ENCODE measurements at regions not wholly inside any gene's neighbourhood (a gene's known extent, or its start where the extent isn't known, plus 50 kb on each side); places are given as distances from the start of the nearest gene placed in this dataset.
A peak's percentile ranks its signal among the peaks of the same experiment; 100 is the strongest.

DNA sequence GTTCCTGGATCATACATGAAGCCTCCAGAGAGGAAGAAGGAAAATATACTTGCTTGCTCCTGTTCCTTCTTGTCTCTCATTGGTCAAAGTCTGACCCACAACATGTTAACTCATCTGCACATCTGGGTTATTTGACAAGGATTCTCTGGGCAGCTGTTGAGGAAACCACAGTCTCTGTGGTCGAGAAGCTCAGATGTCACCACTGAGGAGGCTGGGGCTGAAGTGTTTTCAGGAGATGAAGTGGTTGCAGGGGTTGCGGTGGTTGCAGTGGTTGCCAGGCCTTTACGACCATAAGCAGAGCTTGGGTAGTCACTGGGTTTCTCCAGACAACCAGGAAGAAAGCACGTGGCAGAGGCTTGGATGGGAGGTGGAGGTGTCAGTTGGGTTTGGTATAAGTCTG lies 265.0 kb upstream of the LRIG3 start:
- no peak for TF ChIP-seq POLR2A (IDR thresholded peaks at IDR 0.05; ENCODE audit: low read depth, low read length)
- FAIRE-seq (no peak), DNase-seq (ENCODE audit: insufficient read length, low spot score) (no peak)

GRCh38 chr12:59182658-59183455 lies 262.6 kb upstream of the LRIG3 start:
- TF ChIP-seq POLR2A (IDR thresholded peaks at IDR 0.05; ENCODE audit: low read depth, low read length), result no peak
- no peak for DNase-seq (ENCODE audit: insufficient read length, low spot score)
- no peak for FAIRE-seq

DNA sequence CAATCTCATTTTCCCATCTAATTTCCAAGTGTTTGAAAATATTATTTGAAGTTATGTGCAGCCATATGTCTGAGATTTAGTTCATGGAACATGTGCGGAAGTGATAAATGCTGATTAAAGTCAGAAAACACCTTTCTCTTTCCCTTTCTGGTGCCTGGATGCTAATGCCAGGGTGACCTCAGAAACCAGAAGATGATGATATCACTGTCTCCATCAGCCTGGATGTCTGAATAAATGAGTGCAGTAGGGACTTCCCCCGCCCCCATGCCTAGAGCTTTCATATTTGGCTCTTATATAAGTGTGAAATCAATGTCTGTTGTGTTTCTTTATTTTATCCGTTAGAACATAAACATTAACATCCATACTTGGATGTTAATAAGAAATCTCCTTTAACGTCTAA lies 261.9 kb upstream of the LRIG3 start:
- TF ChIP-seq POLR2A (IDR thresholded peaks at IDR 0.05; ENCODE audit: low read depth, low read length), result no peak
- DNase-seq (ENCODE audit: insufficient read length, low spot score) (no peak), FAIRE-seq (no peak)

- DNase-seq (ENCODE audit: insufficient read length, low spot score), result no peak
- no peak for TF ChIP-seq POLR2A (IDR thresholded peaks at IDR 0.05; ENCODE audit: low read depth, low read length)
- no peak for FAIRE-seq
Measured at GRCh38 chr12:59181196-59181777, 261.0 kb upstream of the LRIG3 start.

DNA sequence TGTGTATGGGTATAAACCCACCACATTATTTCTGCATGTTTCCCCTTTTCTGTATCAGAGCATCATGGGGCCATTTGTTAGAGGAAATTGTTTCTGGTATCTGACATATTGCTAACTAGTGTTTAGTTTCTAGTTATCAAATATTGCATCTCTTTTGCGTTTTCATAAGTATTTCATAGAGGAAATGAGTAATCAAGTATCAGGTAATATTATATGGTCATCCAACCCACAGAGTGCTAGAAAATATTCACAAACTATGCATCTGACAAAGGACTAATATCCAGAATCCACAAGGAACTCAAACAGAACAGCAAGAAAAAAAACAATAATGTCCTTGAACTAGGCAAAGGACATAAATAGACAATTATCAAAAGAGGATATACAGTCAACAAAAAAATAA lies 258.9 kb upstream of the LRIG3 start:
- no peak for FAIRE-seq
- no peak for TF ChIP-seq POLR2A (IDR thresholded peaks at IDR 0.05; ENCODE audit: low read depth, low read length)
- DNase-seq (ENCODE audit: insufficient read length, low spot score), result no peak

DNA sequence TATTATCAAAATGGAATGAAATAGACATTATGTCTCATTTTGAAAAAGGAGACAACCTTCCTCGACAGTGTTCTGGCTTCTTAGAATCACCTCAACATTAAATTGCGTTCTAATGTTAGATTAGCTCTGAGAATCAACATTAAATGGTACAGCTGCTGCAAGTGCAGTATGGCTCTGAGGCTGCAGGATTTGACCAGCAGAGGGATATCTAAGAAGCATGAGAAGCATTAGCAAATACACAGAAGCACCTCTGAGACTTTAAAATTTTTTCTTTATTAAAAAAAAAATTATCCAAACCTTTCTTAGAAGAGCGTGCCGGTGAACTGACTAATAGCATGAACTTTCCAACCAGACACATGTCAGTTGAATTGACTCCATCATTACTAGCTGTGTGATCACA lies 253.4 kb upstream of the LRIG3 start:
- FAIRE-seq (no peak), DNase-seq (ENCODE audit: insufficient read length, low spot score) (no peak)
- TF ChIP-seq POLR2A (IDR thresholded peaks at IDR 0.05; ENCODE audit: low read depth, low read length), result no peak

DNA sequence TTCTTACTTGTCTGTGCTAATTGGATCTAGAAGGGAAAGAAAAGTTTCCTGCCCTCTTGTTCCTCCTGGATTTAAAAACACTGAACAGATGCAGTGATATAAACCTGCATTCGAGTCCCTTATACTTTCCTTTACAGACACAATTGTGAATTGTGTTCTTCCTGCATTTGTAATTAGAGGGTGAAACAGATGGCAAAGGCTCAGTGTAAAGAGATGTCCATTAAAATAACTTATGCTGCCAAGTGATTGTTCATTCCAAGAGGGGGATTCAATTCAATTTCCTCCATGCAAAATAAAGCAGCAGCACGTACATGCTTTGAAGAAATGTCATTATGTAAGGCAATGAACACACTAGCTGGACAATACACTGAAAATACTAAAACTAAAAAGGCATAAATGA lies 248.3 kb upstream of the LRIG3 start:
- no peak for TF ChIP-seq POLR2A (IDR thresholded peaks at IDR 0.05; ENCODE audit: low read depth, low read length)
- no peak for FAIRE-seq
- no peak for DNase-seq (ENCODE audit: insufficient read length, low spot score)

DNA sequence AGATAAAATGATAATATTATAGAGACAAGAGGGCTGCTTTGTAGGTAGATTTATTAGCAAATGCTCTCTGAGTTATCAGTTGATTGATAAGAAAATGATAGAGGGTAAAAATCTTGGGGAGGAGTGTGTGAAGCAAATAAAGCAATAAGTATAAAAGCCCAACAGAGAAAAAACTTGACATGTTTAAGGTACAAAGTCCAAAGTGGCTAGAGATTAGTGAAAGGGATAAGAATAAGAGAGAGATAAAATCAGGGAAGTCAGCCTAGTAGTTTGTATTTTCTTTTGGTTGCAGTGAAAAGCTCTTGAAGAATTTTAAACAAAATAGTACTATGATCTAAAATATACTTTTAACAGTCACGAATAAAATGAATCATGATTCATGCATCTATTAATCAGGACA lies 246.2 kb upstream of the LRIG3 start:
- DNase-seq (ENCODE audit: insufficient read length, low spot score) (no peak), FAIRE-seq (no peak)

DNA sequence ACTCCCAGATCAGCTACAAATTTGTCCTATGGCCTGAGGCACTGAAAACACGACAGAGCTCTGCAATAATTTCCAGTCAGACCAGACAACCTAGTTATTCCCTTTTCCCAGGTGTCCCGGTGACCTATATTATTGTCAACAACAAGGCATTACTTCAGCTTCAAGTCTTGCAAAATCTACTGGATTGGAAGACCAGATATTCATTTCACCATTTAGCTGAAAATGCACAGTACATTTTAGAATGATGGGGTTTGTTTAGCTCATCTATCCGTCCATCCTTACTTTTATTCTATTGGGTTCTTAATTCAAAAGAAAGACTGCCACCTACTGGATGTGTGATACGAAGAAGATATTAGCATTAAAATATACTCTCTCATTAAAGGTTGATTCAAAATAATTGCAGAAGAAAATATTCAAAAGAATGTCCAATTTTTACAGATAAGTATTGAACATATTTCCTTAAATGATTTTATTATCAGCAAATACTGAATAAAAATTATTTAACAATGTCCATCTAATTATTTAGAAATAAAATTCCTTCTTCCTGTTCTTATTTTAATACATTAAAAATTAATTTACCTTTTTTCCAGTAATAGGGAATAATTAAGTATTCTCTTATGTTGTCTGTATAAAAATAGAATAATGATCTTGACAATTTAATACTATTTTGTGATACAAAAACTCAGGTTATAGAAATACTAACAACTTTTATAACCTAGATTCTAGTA lies 244.9 kb upstream of the LRIG3 start:
- FAIRE-seq (peak; percentile 60), DNase-seq (ENCODE audit: insufficient read length, low spot score) (no peak)
- TF ChIP-seq POLR2A (IDR thresholded peaks at IDR 0.05; ENCODE audit: low read depth, low read length), result no peak

More for the DNA sequence above, 246.2 kb upstream of the LRIG3 start:
- TF ChIP-seq POLR2A (IDR thresholded peaks at IDR 0.05; ENCODE audit: low read depth, low read length), result no peak

DNA sequence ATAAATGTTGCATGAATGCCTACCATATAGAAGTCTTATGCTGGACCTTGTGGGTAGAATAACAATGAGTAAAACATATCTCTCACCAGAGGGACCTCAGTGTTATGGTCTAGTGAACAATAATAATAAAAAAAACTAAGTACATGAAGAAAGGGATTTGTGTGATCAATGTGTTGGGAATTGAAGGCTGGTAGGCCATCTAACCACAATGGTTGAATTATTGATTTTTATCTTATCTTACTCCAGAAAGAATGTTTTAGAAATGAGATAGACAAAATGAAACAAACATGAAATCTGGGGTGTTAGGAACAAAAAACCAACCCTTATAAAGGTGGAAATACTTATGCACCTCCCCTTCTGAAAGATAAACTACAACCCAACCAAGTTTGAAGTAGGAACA lies 243.9 kb upstream of the LRIG3 start:
- DNase-seq (ENCODE audit: insufficient read length, low spot score) (no peak), FAIRE-seq (no peak)
- no peak for TF ChIP-seq POLR2A (IDR thresholded peaks at IDR 0.05; ENCODE audit: low read depth, low read length)

- FAIRE-seq (no peak), DNase-seq (ENCODE audit: insufficient read length, low spot score) (no peak)
- no peak for TF ChIP-seq POLR2A (IDR thresholded peaks at IDR 0.05; ENCODE audit: low read depth, low read length)
Measured at GRCh38 chr12:59158681-59159080, 238.4 kb upstream of the LRIG3 start.

- no peak for TF ChIP-seq POLR2A (IDR thresholded peaks at IDR 0.05; ENCODE audit: low read depth, low read length)
- DNase-seq (ENCODE audit: insufficient read length, low spot score) (no peak), FAIRE-seq (no peak)
Measured at GRCh38 chr12:59158066-59158465, 237.8 kb upstream of the LRIG3 start.

DNA sequence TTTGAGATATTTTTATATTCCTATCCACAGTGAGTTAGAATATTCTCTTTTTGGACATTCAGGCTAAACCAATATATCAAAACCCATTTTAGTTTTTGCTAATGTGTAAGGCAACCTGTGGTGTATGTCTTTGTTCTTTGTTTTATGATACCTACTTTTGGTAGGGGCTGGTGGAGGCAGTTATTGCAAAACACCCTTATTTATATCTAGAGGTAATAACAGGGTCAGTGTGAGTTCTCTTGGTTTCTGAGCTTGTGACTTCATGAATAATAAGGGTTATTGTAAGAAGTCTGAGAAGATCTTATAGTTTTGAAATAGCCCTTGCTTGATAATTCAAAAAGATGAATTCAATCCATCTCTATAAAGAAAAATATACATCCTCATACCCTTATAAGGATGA lies 235.1 kb upstream of the LRIG3 start:
- DNase-seq (ENCODE audit: insufficient read length, low spot score) (no peak), FAIRE-seq (no peak)
- no peak for TF ChIP-seq POLR2A (IDR thresholded peaks at IDR 0.05; ENCODE audit: low read depth, low read length)

GRCh38 chr12:59151243-59151642 lies 230.9 kb upstream of the LRIG3 start:
- DNase-seq (ENCODE audit: insufficient read length, low spot score) (no peak), FAIRE-seq (no peak)
- TF ChIP-seq POLR2A (IDR thresholded peaks at IDR 0.05; ENCODE audit: low read depth, low read length), result no peak

Measured in H54 (cell line).